ENCODE measurements at regions not wholly inside any gene's neighbourhood (a gene's known extent, or its start where the extent isn't known, plus 50 kb on each side); places are given as distances from the start of the nearest gene placed in this dataset.
"Not testable (repeated sequence)": the region's sequence is repeated elsewhere in the genome, so short reads cannot be mapped to it uniquely, and the experiment has no call there.

GRCh38 chr2:21895200-21895599 lies 771.4 kb downstream of the TDRD15 start:
- ChIA-PET CTCF (no interaction called here), POLR2A (no interaction called here)
- no peak for TF ChIP-seq ZSCAN16 (tag by site-specific recombination; IDR thresholded peaks at IDR 0.05)
- no peak for TF ChIP-seq GLI4 (tag by site-specific recombination; IDR thresholded peaks at IDR 0.05)
- no peak for TF ChIP-seq ZNF112 (tag by site-specific recombination; IDR thresholded peaks at IDR 0.05)
- TF ChIP-seq ZFHX2 (tag by site-specific recombination; conservative IDR thresholded peaks at IDR 0.05), result no peak
- TF ChIP-seq, protein P1, sequence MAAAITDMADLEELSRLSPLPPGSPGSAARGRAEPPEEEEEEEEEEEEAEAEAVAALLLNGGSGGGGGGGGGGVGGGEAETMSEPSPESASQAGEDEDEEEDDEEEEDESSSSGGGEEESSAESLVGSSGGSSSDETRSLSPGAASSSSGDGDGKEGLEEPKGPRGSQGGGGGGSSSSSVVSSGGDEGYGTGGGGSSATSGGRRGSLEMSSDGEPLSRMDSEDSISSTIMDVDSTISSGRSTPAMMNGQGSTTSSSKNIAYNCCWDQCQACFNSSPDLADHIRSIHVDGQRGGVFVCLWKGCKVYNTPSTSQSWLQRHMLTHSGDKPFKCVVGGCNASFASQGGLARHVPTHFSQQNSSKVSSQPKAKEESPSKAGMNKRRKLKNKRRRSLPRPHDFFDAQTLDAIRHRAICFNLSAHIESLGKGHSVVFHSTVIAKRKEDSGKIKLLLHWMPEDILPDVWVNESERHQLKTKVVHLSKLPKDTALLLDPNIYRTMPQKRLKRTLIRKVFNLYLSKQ (tag by site-specific recombination; IDR thresholded peaks at IDR 0.05; ENCODE audit: borderline replicate concordance), result no peak
- TF ChIP-seq PBX3 (CRISPR knock-in tag; IDR thresholded peaks at IDR 0.05), result no peak
- TF ChIP-seq ZNF580 (tag by site-specific recombination; IDR thresholded peaks at IDR 0.05), result no peak
- no peak for TF ChIP-seq ZNF473 (tag by site-specific recombination; IDR thresholded peaks at IDR 0.05)
- TF ChIP-seq, protein P2, sequence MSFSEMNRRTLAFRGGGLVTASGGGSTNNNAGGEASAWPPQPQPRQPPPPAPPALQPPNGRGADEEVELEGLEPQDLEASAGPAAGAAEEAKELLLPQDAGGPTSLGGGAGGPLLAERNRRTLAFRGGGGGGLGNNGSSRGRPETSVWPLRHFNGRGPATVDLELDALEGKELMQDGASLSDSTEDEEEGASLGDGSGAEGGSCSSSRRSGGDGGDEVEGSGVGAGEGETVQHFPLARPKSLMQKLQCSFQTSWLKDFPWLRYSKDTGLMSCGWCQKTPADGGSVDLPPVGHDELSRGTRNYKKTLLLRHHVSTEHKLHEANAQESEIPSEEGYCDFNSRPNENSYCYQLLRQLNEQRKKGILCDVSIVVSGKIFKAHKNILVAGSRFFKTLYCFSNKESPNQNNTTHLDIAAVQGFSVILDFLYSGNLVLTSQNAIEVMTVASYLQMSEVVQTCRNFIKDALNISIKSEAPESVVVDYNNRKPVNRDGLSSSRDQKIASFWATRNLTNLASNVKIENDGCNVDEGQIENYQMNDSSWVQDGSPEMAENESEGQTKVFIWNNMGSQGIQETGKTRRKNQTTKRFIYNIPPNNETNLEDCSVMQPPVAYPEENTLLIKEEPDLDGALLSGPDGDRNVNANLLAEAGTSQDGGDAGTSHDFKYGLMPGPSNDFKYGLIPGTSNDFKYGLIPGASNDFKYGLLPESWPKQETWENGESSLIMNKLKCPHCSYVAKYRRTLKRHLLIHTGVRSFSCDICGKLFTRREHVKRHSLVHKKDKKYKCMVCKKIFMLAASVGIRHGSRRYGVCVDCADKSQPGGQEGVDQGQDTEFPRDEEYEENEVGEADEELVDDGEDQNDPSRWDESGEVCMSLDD (tag by site-specific recombination; IDR thresholded peaks at IDR 0.05), result no peak
- no peak for TF ChIP-seq ZNF221 (tag by site-specific recombination; IDR thresholded peaks at IDR 0.05; ENCODE audit: borderline replicate concordance)
- TF ChIP-seq WT1 (tag by site-specific recombination; IDR thresholded peaks at IDR 0.05), result no peak
- TF ChIP-seq ZNF707 (tag by site-specific recombination; IDR thresholded peaks at IDR 0.05), result no peak
- TF ChIP-seq, protein P3, sequence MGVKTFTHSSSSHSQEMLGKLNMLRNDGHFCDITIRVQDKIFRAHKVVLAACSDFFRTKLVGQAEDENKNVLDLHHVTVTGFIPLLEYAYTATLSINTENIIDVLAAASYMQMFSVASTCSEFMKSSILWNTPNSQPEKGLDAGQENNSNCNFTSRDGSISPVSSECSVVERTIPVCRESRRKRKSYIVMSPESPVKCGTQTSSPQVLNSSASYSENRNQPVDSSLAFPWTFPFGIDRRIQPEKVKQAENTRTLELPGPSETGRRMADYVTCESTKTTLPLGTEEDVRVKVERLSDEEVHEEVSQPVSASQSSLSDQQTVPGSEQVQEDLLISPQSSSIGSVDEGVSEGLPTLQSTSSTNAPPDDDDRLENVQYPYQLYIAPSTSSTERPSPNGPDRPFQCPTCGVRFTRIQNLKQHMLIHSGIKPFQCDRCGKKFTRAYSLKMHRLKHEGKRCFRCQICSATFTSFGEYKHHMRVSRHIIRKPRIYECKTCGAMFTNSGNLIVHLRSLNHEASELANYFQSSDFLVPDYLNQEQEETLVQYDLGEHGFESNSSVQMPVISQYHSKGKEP (tag by site-specific recombination; IDR thresholded peaks at IDR 0.05), result no peak
- no peak for TF ChIP-seq REPIN1 (tag by site-specific recombination; IDR thresholded peaks at IDR 0.05; ENCODE audit: low read depth)
- H3K36me3 ChIP-seq (ENCODE audit: control insufficient read depth in 2 of 2, insufficient read depth in 1 of 2, low read length in 2 of 2), result no peaks in the 10 kb centered on the region
- no peaks in the 10 kb centered on the region for H3K4me1 ChIP-seq (ENCODE audit: control insufficient read depth, insufficient read depth, low read length)
- no peak overlapping the region for H3K27ac ChIP-seq (ENCODE audit: extremely low read depth, low read depth, low read length)
- H3K4me3 ChIP-seq (ENCODE audit: low read depth, low read length), result no peak overlapping the region
- no peaks in the 10 kb centered on the region for H3K9me3 ChIP-seq (ENCODE audit: control insufficient read depth, insufficient read depth, low read depth, low read length)

GRCh38 chr2:21908712-21909380 lies 785.1 kb downstream of the TDRD15 start:
- H3K36me3 ChIP-seq (ENCODE audit: control insufficient read depth in 2 of 2, insufficient read depth in 1 of 2, low read length in 2 of 2); H3K4me3 ChIP-seq (ENCODE audit: low read depth, low read length); H3K27ac ChIP-seq (ENCODE audit: extremely low read depth, low read depth, low read length); POLR2A ChIA-PET; H3K4me1 ChIP-seq (ENCODE audit: control insufficient read depth, insufficient read depth, low read length); H3K9me3 ChIP-seq (ENCODE audit: control insufficient read depth, insufficient read depth, low read depth, low read length); CTCF ChIA-PET: not testable (repeated sequence)

Data from HEK293 (cell line).